ENCODE measurements at regions not wholly inside any gene's neighbourhood (a gene's known extent, or its start where the extent isn't known, plus 50 kb on each side); places are given as distances from the start of the nearest gene placed in this dataset.

GRCh38 chr7:21086688-21087087 is 300.0 kb upstream of the SP8 start:
- H3K27me3 Mint-ChIP-seq (ENCODE audit: low read depth in 3 of 3), result peaks cover 0 to 2% (median 0%) of the 10 kb centered on the region in 3 donors
- Histone ChIP-seq H3K79me2 (ENCODE audit: insufficient read depth, low read length) (no peaks in the 10 kb centered on the region), H3K9me3 (replicated peaks in 1 of 2; ENCODE audit: control insufficient read depth in 1 of 2, insufficient read depth in 1 of 2, low read length in 2 of 2) (peaks cover 0 to 5% of the 10 kb centered on the region in 2 donors), H3K36me3 (replicated peaks in 1 of 2; ENCODE audit: control insufficient read depth in 1 of 2, insufficient read depth in 2 of 2, low read length in 2 of 2) (no peaks in the 10 kb centered on the region), H3K4me1 (ENCODE audit: control insufficient read depth in 1 of 2, insufficient read depth in 2 of 2, low read length in 2 of 2) (no peaks in the 10 kb centered on the region), H3K27me3 (ENCODE audit: control insufficient read depth in 2 of 2, insufficient read depth in 2 of 2, low read length in 2 of 2) (no peaks in the 10 kb centered on the region), H3K9ac (ENCODE audit: insufficient read depth, low read length, poor library complexity, severe bottlenecking) (no peak overlapping the region), H3K4me2 (replicated peaks; ENCODE audit: extremely low read depth, low read length, poor library complexity, severe bottlenecking) (no peak overlapping the region), H3K4me3 (replicated peaks in 1 of 3; ENCODE audit: low read depth in 2 of 3, low read length in 3 of 3) (no peak overlapping the region), H3K27ac (ENCODE audit: low read depth in 1 of 2, low read length in 2 of 2) (no peak overlapping the region), H4K20me1 (ENCODE audit: insufficient read depth, low read length) (no peaks in the 10 kb centered on the region), H2AFZ (ENCODE audit: insufficient read depth, low read depth, low read length, poor library complexity, severe bottlenecking) (no peak overlapping the region)
- H3K4me1 Mint-ChIP-seq, result no peaks in the 10 kb centered on the region
- no peak overlapping the region for H3K27ac Mint-ChIP-seq
- H3K9me3 Mint-ChIP-seq, result peaks cover 0 to 7% (median 2%) of the 10 kb centered on the region in 7 donors
- H3K36me3 Mint-ChIP-seq, result no peaks in the 10 kb centered on the region
- no peak for TF ChIP-seq CTCF (IDR thresholded peaks at IDR 0.05)
- intact Hi-C loops (cut with micrococcal nuclease), result no loop called here
- no peak for DNase-seq
- H3K4me3 Mint-ChIP-seq, result no peak overlapping the region

GRCh38 chr7:21089653-21090052 is 303.0 kb upstream of the SP8 start:
- Mint-ChIP-seq H3K4me3 (no peak overlapping the region), H3K27me3 (ENCODE audit: low read depth in 3 of 3) (peaks cover 0 to 2% (median 0%) of the 10 kb centered on the region in 3 donors), H3K27ac (no peak overlapping the region), H3K9me3 (peaks cover 0 to 9% (median 2%) of the 10 kb centered on the region in 7 donors), H3K4me1 (no peaks in the 10 kb centered on the region), H3K36me3 (no peaks in the 10 kb centered on the region)
- TF ChIP-seq CTCF (IDR thresholded peaks at IDR 0.05), result no peak
- H3K27me3 ChIP-seq (ENCODE audit: control insufficient read depth in 2 of 2, insufficient read depth in 2 of 2, low read length in 2 of 2), result no peaks in the 10 kb centered on the region
- H3K79me2 ChIP-seq (ENCODE audit: insufficient read depth, low read length), result no peaks in the 10 kb centered on the region
- WGBS (ENCODE audit: insufficient coverage), result 88% methylated on average over 2 of the region's 4 CpGs
- H2AFZ ChIP-seq (ENCODE audit: insufficient read depth, low read depth, low read length, poor library complexity, severe bottlenecking), result no peak overlapping the region
- H3K4me3 ChIP-seq (replicated peaks in 1 of 3; ENCODE audit: low read depth in 2 of 3, low read length in 3 of 3), result no peak overlapping the region
- no peak overlapping the region for H3K9ac ChIP-seq (ENCODE audit: insufficient read depth, low read length, poor library complexity, severe bottlenecking)
- no peak overlapping the region for H3K27ac ChIP-seq (ENCODE audit: low read depth in 1 of 2, low read length in 2 of 2)
- H4K20me1 ChIP-seq (ENCODE audit: insufficient read depth, low read length), result no peaks in the 10 kb centered on the region
- H3K4me2 ChIP-seq (replicated peaks; ENCODE audit: extremely low read depth, low read length, poor library complexity, severe bottlenecking), result no peak overlapping the region
- intact Hi-C loops (cut with micrococcal nuclease), result no loop called here
- no peak for DNase-seq
- no peaks in the 10 kb centered on the region for H3K36me3 ChIP-seq (replicated peaks in 1 of 2; ENCODE audit: control insufficient read depth in 1 of 2, insufficient read depth in 2 of 2, low read length in 2 of 2)
- H3K9me3 ChIP-seq (replicated peaks in 1 of 2; ENCODE audit: control insufficient read depth in 1 of 2, insufficient read depth in 1 of 2, low read length in 2 of 2), result peaks cover 0 to 5% of the 10 kb centered on the region in 2 donors
- no peaks in the 10 kb centered on the region for H3K4me1 ChIP-seq (ENCODE audit: control insufficient read depth in 1 of 2, insufficient read depth in 2 of 2, low read length in 2 of 2)

Data from CD14-positive monocyte (primary cell).